ENCODE measurements at regions not wholly inside any gene's neighbourhood (a gene's known extent, or its start where the extent isn't known, plus 50 kb on each side); places are given as distances from the start of the nearest gene placed in this dataset.

- no peaks in the 10 kb centered on the region for H3K27me3 ChIP-seq (ENCODE audit: insufficient read depth, low read depth, severe bottlenecking)
- no peak overlapping the region for H3K27ac ChIP-seq
- H3K9me3 ChIP-seq (ENCODE audit: severe bottlenecking) = no peaks in the 10 kb centered on the region
- TF ChIP-seq CTCF (IDR thresholded peaks at IDR 0.05; ENCODE audit: low read depth, low read length) = no peak
- DNase-seq = no peak
- H3K4me3 ChIP-seq (ENCODE audit: low read depth, low read length) = no peak overlapping the region
- no peaks in the 10 kb centered on the region for H3K36me3 ChIP-seq
Measured at GRCh38 chr4:161189286-161190134, 974.3 kb downstream of the FSTL5 start.

GRCh38 chr4:161188578-161188977, 975.2 kb downstream of the FSTL5 start:
- H3K9me3 ChIP-seq (ENCODE audit: severe bottlenecking) = no peaks in the 10 kb centered on the region
- no peaks in the 10 kb centered on the region for H3K36me3 ChIP-seq
- no peaks in the 10 kb centered on the region for H3K27me3 ChIP-seq (ENCODE audit: insufficient read depth, low read depth, severe bottlenecking)
- no peak overlapping the region for H3K27ac ChIP-seq
- H3K4me3 ChIP-seq (ENCODE audit: low read depth, low read length) = no peak overlapping the region
- no peak for TF ChIP-seq CTCF (IDR thresholded peaks at IDR 0.05; ENCODE audit: low read depth, low read length)
- DNase-seq = no peak

GRCh38 chr4:161187569-161187968, 976.2 kb downstream of the FSTL5 start:
- Histone ChIP-seq H3K27ac (no peak overlapping the region), H3K9me3 (ENCODE audit: severe bottlenecking) (no peaks in the 10 kb centered on the region), H3K4me3 (ENCODE audit: low read depth, low read length) (no peak overlapping the region), H3K27me3 (ENCODE audit: insufficient read depth, low read depth, severe bottlenecking) (no peaks in the 10 kb centered on the region), H3K36me3 (no peaks in the 10 kb centered on the region)
- DNase-seq = no peak
- no peak for TF ChIP-seq CTCF (IDR thresholded peaks at IDR 0.05; ENCODE audit: low read depth, low read length)

- H3K27me3 ChIP-seq (ENCODE audit: insufficient read depth, low read depth, severe bottlenecking) = no peaks in the 10 kb centered on the region
- H3K36me3 ChIP-seq = no peaks in the 10 kb centered on the region
- H3K4me3 ChIP-seq (ENCODE audit: low read depth, low read length) = no peak overlapping the region
- no peak for DNase-seq
- H3K27ac ChIP-seq = no peak overlapping the region
- no peaks in the 10 kb centered on the region for H3K9me3 ChIP-seq (ENCODE audit: severe bottlenecking)
- no peak for TF ChIP-seq CTCF (IDR thresholded peaks at IDR 0.05; ENCODE audit: low read depth, low read length)
Measured at GRCh38 chr4:161186750-161187149, 977.0 kb downstream of the FSTL5 start.

- H3K36me3 ChIP-seq = no peaks in the 10 kb centered on the region
- H3K27me3 ChIP-seq (ENCODE audit: insufficient read depth, low read depth, severe bottlenecking) = no peaks in the 10 kb centered on the region
- H3K4me3 ChIP-seq (ENCODE audit: low read depth, low read length) = no peak overlapping the region
- no peaks in the 10 kb centered on the region for H3K9me3 ChIP-seq (ENCODE audit: severe bottlenecking)
- no peak for TF ChIP-seq CTCF (IDR thresholded peaks at IDR 0.05; ENCODE audit: low read depth, low read length)
- no peak for DNase-seq
- no peak overlapping the region for H3K27ac ChIP-seq
Measured at GRCh38 chr4:161186012-161186411, 977.8 kb downstream of the FSTL5 start.

GRCh38 chr4:161183729-161184128, 980.1 kb downstream of the FSTL5 start:
- Histone ChIP-seq H3K9me3 (ENCODE audit: severe bottlenecking) (no peaks in the 10 kb centered on the region), H3K36me3 (no peaks in the 10 kb centered on the region), H3K27ac (no peak overlapping the region), H3K4me3 (ENCODE audit: low read depth, low read length) (no peak overlapping the region), H3K27me3 (ENCODE audit: insufficient read depth, low read depth, severe bottlenecking) (no peaks in the 10 kb centered on the region)
- no peak for TF ChIP-seq CTCF (IDR thresholded peaks at IDR 0.05; ENCODE audit: low read depth, low read length)
- no peak for DNase-seq

All from WERI-Rb-1 (cell line).